ENCODE measurements at regions not wholly inside any gene's neighbourhood (a gene's known extent, or its start where the extent isn't known, plus 50 kb on each side); places are given as distances from the start of the nearest gene placed in this dataset.

- intact Hi-C loops (cut with DNase I): no loop called here
- Histone ChIP-seq H3K27ac (no peak overlapping the region), H3K4me1 (no peaks in the 10 kb centered on the region), H3K27me3 (no peaks in the 10 kb centered on the region), H3K4me3 (no peak overlapping the region), H3K9me3 (no peaks in the 10 kb centered on the region), H3K36me3 (no peaks in the 10 kb centered on the region)
- TF ChIP-seq CTCF (IDR thresholded peaks at IDR 0.05): no peak
- DNase-seq: no peak
- ATAC-seq: no peak
Observed at GRCh38 chr9:34783951-34784487, 74.1 kb upstream of the CCL21 start.

- ATAC-seq: no peak
- H3K36me3 ChIP-seq: no peaks in the 10 kb centered on the region
Observed at GRCh38 chr9:34782372-34782771, 72.4 kb upstream of the CCL21 start.

GRCh38 chr9:34777666-34778065 lies 67.7 kb upstream of the CCL21 start:
- H3K4me3 ChIP-seq: no peak overlapping the region
- no peak for TF ChIP-seq CTCF (IDR thresholded peaks at IDR 0.05)
- DNase-seq (no peak), ATAC-seq (peak; percentile 29)
- no peaks in the 10 kb centered on the region for H3K4me1 ChIP-seq
- no peak overlapping the region for H3K27ac ChIP-seq
- no peaks in the 10 kb centered on the region for H3K9me3 ChIP-seq
- H3K27me3 ChIP-seq: no peaks in the 10 kb centered on the region
- intact Hi-C loops (cut with DNase I): no loop called here
- no peaks in the 10 kb centered on the region for H3K36me3 ChIP-seq

More at GRCh38 chr9:34782372-34782771, 72.4 kb upstream of the CCL21 start:
- H3K27ac ChIP-seq: no peak overlapping the region
- no peak overlapping the region for H3K4me3 ChIP-seq
- no peak for TF ChIP-seq CTCF (IDR thresholded peaks at IDR 0.05)
- intact Hi-C loops (cut with DNase I): no loop called here
- H3K27me3 ChIP-seq: no peaks in the 10 kb centered on the region
- no peaks in the 10 kb centered on the region for H3K9me3 ChIP-seq
- no peaks in the 10 kb centered on the region for H3K4me1 ChIP-seq
- no peak for DNase-seq

GRCh38 chr9:34773955-34774354 lies 64.0 kb upstream of the CCL21 start:
- no peaks in the 10 kb centered on the region for H3K9me3 ChIP-seq
- TF ChIP-seq CTCF (IDR thresholded peaks at IDR 0.05): no peak
- intact Hi-C loops (cut with DNase I): no loop called here
- H3K27ac ChIP-seq: no peak overlapping the region
- H3K36me3 ChIP-seq: no peaks in the 10 kb centered on the region
- DNase-seq: no peak
- no peaks in the 10 kb centered on the region for H3K27me3 ChIP-seq
- ATAC-seq: no peak
- H3K4me3 ChIP-seq: no peak overlapping the region
- no peaks in the 10 kb centered on the region for H3K4me1 ChIP-seq

GRCh38 chr9:34773306-34773910 lies 63.5 kb upstream of the CCL21 start:
- H3K27me3 ChIP-seq: no peaks in the 10 kb centered on the region
- no peak for DNase-seq
- ATAC-seq: no peak
- intact Hi-C loops (cut with DNase I): no loop called here
- H3K9me3 ChIP-seq: no peaks in the 10 kb centered on the region
- no peak for TF ChIP-seq CTCF (IDR thresholded peaks at IDR 0.05)
- H3K36me3 ChIP-seq: no peaks in the 10 kb centered on the region
- H3K4me1 ChIP-seq: no peaks in the 10 kb centered on the region
- no peak overlapping the region for H3K27ac ChIP-seq
- no peak overlapping the region for H3K4me3 ChIP-seq

All from left lung (tissue), 4 donors.